ENCODE measurements at regions not wholly inside any gene's neighbourhood (a gene's known extent, or its start where the extent isn't known, plus 50 kb on each side); places are given as distances from the start of the nearest gene placed in this dataset.

DNA sequence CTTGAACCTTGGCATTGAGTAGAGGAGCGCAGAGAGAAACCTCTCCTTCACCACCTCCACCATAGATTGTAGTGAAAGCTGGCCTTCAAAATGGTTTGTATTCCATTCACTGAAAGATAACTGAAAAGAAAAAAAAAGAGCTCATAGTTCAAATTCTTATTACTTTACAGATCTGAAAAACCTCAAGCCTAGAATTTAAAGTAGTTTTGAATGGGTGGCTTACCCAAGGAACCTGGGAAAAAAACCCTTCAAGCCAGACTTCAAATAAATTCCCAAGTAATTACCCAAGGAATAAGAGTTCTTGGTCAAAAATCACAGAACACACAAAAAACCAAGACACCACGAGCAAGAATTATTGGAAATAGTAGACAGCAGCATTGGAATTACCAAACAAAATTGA lies 83.6 kb upstream of the TMEM33 start:
- TF ChIP-seq POLR2AphosphoS5 (IDR thresholded peaks at IDR 0.05; ENCODE audit: low read depth, low read length) (no peak), SIN3A (IDR thresholded peaks at IDR 0.05; ENCODE audit: borderline replicate concordance, insufficient read depth, low read depth, low read length) (no peak)
- TF ChIP-seq, protein P1, sequence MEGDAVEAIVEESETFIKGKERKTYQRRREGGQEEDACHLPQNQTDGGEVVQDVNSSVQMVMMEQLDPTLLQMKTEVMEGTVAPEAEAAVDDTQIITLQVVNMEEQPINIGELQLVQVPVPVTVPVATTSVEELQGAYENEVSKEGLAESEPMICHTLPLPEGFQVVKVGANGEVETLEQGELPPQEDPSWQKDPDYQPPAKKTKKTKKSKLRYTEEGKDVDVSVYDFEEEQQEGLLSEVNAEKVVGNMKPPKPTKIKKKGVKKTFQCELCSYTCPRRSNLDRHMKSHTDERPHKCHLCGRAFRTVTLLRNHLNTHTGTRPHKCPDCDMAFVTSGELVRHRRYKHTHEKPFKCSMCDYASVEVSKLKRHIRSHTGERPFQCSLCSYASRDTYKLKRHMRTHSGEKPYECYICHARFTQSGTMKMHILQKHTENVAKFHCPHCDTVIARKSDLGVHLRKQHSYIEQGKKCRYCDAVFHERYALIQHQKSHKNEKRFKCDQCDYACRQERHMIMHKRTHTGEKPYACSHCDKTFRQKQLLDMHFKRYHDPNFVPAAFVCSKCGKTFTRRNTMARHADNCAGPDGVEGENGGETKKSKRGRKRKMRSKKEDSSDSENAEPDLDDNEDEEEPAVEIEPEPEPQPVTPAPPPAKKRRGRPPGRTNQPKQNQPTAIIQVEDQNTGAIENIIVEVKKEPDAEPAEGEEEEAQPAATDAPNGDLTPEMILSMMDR (IDR thresholded peaks at IDR 0.05), result no peak
- TF ChIP-seq, protein P2, sequence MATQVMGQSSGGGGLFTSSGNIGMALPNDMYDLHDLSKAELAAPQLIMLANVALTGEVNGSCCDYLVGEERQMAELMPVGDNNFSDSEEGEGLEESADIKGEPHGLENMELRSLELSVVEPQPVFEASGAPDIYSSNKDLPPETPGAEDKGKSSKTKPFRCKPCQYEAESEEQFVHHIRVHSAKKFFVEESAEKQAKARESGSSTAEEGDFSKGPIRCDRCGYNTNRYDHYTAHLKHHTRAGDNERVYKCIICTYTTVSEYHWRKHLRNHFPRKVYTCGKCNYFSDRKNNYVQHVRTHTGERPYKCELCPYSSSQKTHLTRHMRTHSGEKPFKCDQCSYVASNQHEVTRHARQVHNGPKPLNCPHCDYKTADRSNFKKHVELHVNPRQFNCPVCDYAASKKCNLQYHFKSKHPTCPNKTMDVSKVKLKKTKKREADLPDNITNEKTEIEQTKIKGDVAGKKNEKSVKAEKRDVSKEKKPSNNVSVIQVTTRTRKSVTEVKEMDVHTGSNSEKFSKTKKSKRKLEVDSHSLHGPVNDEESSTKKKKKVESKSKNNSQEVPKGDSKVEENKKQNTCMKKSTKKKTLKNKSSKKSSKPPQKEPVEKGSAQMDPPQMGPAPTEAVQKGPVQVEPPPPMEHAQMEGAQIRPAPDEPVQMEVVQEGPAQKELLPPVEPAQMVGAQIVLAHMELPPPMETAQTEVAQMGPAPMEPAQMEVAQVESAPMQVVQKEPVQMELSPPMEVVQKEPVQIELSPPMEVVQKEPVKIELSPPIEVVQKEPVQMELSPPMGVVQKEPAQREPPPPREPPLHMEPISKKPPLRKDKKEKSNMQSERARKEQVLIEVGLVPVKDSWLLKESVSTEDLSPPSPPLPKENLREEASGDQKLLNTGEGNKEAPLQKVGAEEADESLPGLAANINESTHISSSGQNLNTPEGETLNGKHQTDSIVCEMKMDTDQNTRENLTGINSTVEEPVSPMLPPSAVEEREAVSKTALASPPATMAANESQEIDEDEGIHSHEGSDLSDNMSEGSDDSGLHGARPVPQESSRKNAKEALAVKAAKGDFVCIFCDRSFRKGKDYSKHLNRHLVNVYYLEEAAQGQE (IDR thresholded peaks at IDR 0.05; ENCODE audit: insufficient read depth in 1 of 2, low read depth in 2 of 2, low read length in 1 of 2), result no peak

Measured in Panc1 (cell line).